ENCODE measurements at regions not wholly inside any gene's neighbourhood (a gene's known extent, or its start where the extent isn't known, plus 50 kb on each side); places are given as distances from the start of the nearest gene placed in this dataset.

GRCh38 chr6:81640891-81641290 is 111.6 kb downstream of the TENT5A start:
- no peak overlapping the region for H3K27ac ChIP-seq (ENCODE audit: low read depth, low read length)
- H3K18ac ChIP-seq (ENCODE audit: extremely low read depth, low read length), result no peak overlapping the region
- H2BK15ac ChIP-seq (ENCODE audit: low read length), result no peak overlapping the region
- no peaks in the 10 kb centered on the region for H3K4me1 ChIP-seq (replicated peaks in 1 of 4; ENCODE audit: control insufficient read depth in 3 of 4, insufficient read depth in 4 of 4, low read length in 3 of 4)
- DNase-seq (ENCODE audit: low read depth in 1 of 2, low spot score in 2 of 2) (no peak), FAIRE-seq (no peak)
- CTCF ChIA-PET (ENCODE audit: partially characterized antibody), result interaction anchor here (0.6 kb wide), 1 partner anchor 161 kb away, joined by 3 read pairs; no protein-coding TSS in a partner anchor
- H4K91ac ChIP-seq (replicated peaks; ENCODE audit: insufficient read length, low read length), result no peak overlapping the region
- H2BK12ac ChIP-seq (ENCODE audit: low read depth, low read length), result no peak overlapping the region
- TF ChIP-seq RNF2 (IDR thresholded peaks at IDR 0.05; ENCODE audit: borderline replicate concordance, low read depth, low read length, missing control alignments, poor library complexity, severe bottlenecking), result no peak
- no peak for TF ChIP-seq HDAC2 (IDR thresholded peaks at IDR 0.05; ENCODE audit: borderline replicate concordance in 1 of 2, low read depth in 2 of 2, low read length in 2 of 2)
- TF ChIP-seq FOSL1 (IDR thresholded peaks at IDR 0.05; ENCODE audit: insufficient read depth, low read depth, low read length), result no peak
- no peak for TF ChIP-seq HDAC6 (IDR thresholded peaks at IDR 0.05; ENCODE audit: low read depth, low read length)
- TF ChIP-seq SIN3A (conservative IDR thresholded peaks at IDR 0.05 in 1 of 2, IDR thresholded peaks at IDR 0.05 in 1 of 2; ENCODE audit: low read depth in 1 of 2, low read length in 2 of 2), result no peak
- no peak for TF ChIP-seq TAF7 (optimal IDR thresholded peaks at IDR 0.05; ENCODE audit: borderline replicate concordance, low read depth, low read length)
- no peak for TF ChIP-seq SUZ12 (IDR thresholded peaks at IDR 0.05; ENCODE audit: low read length)
- no peak for TF ChIP-seq EP300 (IDR thresholded peaks at IDR 0.05; ENCODE audit: borderline replicate concordance in 1 of 2, low read depth in 2 of 2, low read length in 2 of 2)
- TF ChIP-seq CHD2 (IDR thresholded peaks at IDR 0.05; ENCODE audit: low read length), result no peak
- TF ChIP-seq, protein P1, sequence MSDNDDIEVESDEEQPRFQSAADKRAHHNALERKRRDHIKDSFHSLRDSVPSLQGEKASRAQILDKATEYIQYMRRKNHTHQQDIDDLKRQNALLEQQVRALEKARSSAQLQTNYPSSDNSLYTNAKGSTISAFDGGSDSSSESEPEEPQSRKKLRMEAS (IDR thresholded peaks at IDR 0.05), result no peak
- no peak for TF ChIP-seq JUN (IDR thresholded peaks at IDR 0.05; ENCODE audit: low read depth, low read length)
- no peak for TF ChIP-seq TAF1 (IDR thresholded peaks at IDR 0.05; ENCODE audit: low read depth, low read length)
- no peak for TF ChIP-seq GTF2F1 (IDR thresholded peaks at IDR 0.05; ENCODE audit: borderline replicate concordance, low read depth, low read length)
- TF ChIP-seq POU5F1 (IDR thresholded peaks at IDR 0.05; ENCODE audit: low read depth, low read length), result no peak
- no peak overlapping the region for H2AK5ac ChIP-seq (ENCODE audit: low read depth, low read length)
- no peak overlapping the region for H3K23ac ChIP-seq (ENCODE audit: insufficient read length)
- H2BK5ac ChIP-seq (ENCODE audit: low read depth, low read length), result no peak overlapping the region
- H3K9me3 ChIP-seq (ENCODE audit: insufficient read depth in 2 of 2, low read depth in 1 of 2, low read length in 1 of 2), result no peaks in the 10 kb centered on the region
- no peak overlapping the region for H3K4me2 ChIP-seq (ENCODE audit: insufficient read depth in 1 of 2, low read depth in 2 of 2, low read length in 2 of 2)
- no peak overlapping the region for H3K4me3 ChIP-seq (ENCODE audit: extremely low read depth in 1 of 4, insufficient read depth in 2 of 4, low read depth in 3 of 4, low read length in 4 of 4)
- no peak overlapping the region for H3K56ac ChIP-seq (replicated peaks; ENCODE audit: insufficient read length, low read depth, low read length)
- H3K23me2 ChIP-seq (ENCODE audit: low read depth, low read length), result no peaks in the 10 kb centered on the region
- H3K36me3 ChIP-seq (ENCODE audit: control insufficient read depth in 2 of 4, insufficient read depth in 4 of 4, low read length in 3 of 4), result no peaks in the 10 kb centered on the region
- no peak overlapping the region for H2BK120ac ChIP-seq (replicated peaks; ENCODE audit: low read depth, low read length)
- no peaks in the 10 kb centered on the region for H3K79me2 ChIP-seq (ENCODE audit: control insufficient read depth in 1 of 2, insufficient read depth in 2 of 2, low read length in 2 of 2)
- H4K8ac ChIP-seq (ENCODE audit: extremely low read depth, insufficient read depth, low read length), result no peak overlapping the region
- 100% methylated on average over 1 of the region's 1 CpG; no CpG with 5 or more reads in 1 of the 2 experiments for WGBS, 2 experiments (ENCODE audit: extremely low coverage in 1 of 2, insufficient coverage in 1 of 2, insufficient read length in 1 of 2, insufficient replicate concordance in 2 of 2, low coverage in 1 of 2, low lambda C conversion rate in 2 of 2, missing lambda C conversion rate in 1 of 2)
- H4K5ac ChIP-seq (ENCODE audit: insufficient read length, low read depth, low read length), result no peak overlapping the region
- no peak overlapping the region for H3K9ac ChIP-seq (replicated peaks in 1 of 4; ENCODE audit: extremely low read depth in 1 of 4, low read depth in 3 of 4, low read length in 3 of 4)
- H3K4ac ChIP-seq (replicated peaks; ENCODE audit: insufficient read length, low read depth, low read length), result no peak overlapping the region
- no peak overlapping the region for H2BK20ac ChIP-seq (ENCODE audit: low read length)
- POLR2A ChIA-PET (ENCODE audit: partially characterized antibody), result no interaction called here
- H3K14ac ChIP-seq (ENCODE audit: insufficient read length), result no peak overlapping the region
- no peaks in the 10 kb centered on the region for H4K20me1 ChIP-seq (replicated peaks in 1 of 2; ENCODE audit: control insufficient read depth in 1 of 2, insufficient read depth in 2 of 2, low read length in 2 of 2)
- H3K27me3 ChIP-seq (replicated peaks in 1 of 4; ENCODE audit: control insufficient read depth in 3 of 4, extremely low read depth in 1 of 4, insufficient read depth in 3 of 4, low read length in 3 of 4), result no peaks in the 10 kb centered on the region
- H3K79me1 ChIP-seq (ENCODE audit: low read depth, low read length), result no peaks in the 10 kb centered on the region
- H2AFZ ChIP-seq (ENCODE audit: low read length), result no peak overlapping the region

All from H1 (cell line).